Testis (tissue), 2 donors: ENCODE measurements at regions not wholly inside any gene's neighbourhood (a gene's known extent, or its start where the extent isn't known, plus 50 kb on each side); places are given as distances from the start of the nearest gene placed in this dataset.

Experiments used
- DNase-seq: peaks from one replicate; pipeline ENCODE4 v3.0.0-alpha.2; 2019
- H3K27ac ChIP-seq, 2 donors: fragments of 200-600 bp; sonication (generic); one replicate each; pipeline ENCODE4 v1.5.1; 2019
- H3K27me3 ChIP-seq: fragments of 200-600 bp; sonication (generic); one replicate; pipeline ENCODE4 v1.5.1; 2019
- H3K36me3 ChIP-seq: fragments of 200-600 bp; sonication (generic); one replicate; pipeline ENCODE4 v1.5.1; 2017; ENCODE audit warnings: low read depth; ENCODE audit errors: missing control alignments
- H3K4me1 ChIP-seq: fragments of 200-600 bp; sonication (generic); one replicate; pipeline ENCODE4 v1.5.1; 2019
- H3K4me3 ChIP-seq, 2 donors: fragments of 200-600 bp; sonication (generic); one replicate each; pipeline ENCODE4 v1.5.1; 2017 to 2019
- H3K9me3 ChIP-seq: fragments of 200-600 bp; sonication (generic); one replicate; pipeline ENCODE4 v1.5.1; 2017
- POLR2A ChIP-seq: fragments of 450-650 bp; IDR thresholded peaks from one replicate; pipeline ENCODE4 v1.6.1; 2017; ENCODE audit warnings: antibody characterized with exemption, mild to moderate bottlenecking, moderate library complexity
- WGBS, 2 donors: methylation state at CpG; one replicate each; pipeline ENCODE4 v1.1.5; 2018; 5-methylcytosine and 5-hydroxymethylcytosine counted together
- intact Hi-C: fragments of 100-400 bp; cut with DNase I; formaldehyde crosslinking; loops from one replicate; pipeline ENCODE4 v1.15.1; 2023; ENCODE audit warnings: low total_unique reads
- TF ChIP-seq, protein P1 (sequence below), 3 experiments: fragments of 450-650 bp in 2 of 3; fragments of 200-600 bp in 1 of 3; sonication (generic) in 1 of 3; IDR thresholded peaks; one replicate each; pipeline ENCODE4 v1.5.1; 2016 to 2019; ENCODE audit warnings: antibody characterized with exemption in 3 of 3, mild to moderate bottlenecking in 2 of 3, moderate library complexity in 1 of 3

GRCh38 chr20:52775786-52776185 lies 196.4 kb upstream of the TSHZ2 start:
- H3K36me3 ChIP-seq: no peaks in the 10 kb centered on the region
- WGBS, 2 donors: 88 to 95% methylated on average over 2 of the region's 2 CpGs
- intact Hi-C loops: no loop called here

GRCh38 chr20:52768694-52769093 lies 203.5 kb upstream of the TSHZ2 start:
- Histone ChIP-seq H3K4me3 (no peak overlapping the region), H3K27me3 (no peaks in the 10 kb centered on the region), H3K27ac (no peak overlapping the region), H3K4me1 (no peaks in the 10 kb centered on the region), H3K9me3 (no peaks in the 10 kb centered on the region), H3K36me3 (no peaks in the 10 kb centered on the region)
- intact Hi-C loops: no loop called here
- no peak for DNase-seq
- WGBS, 2 donors: 36 to 46% methylated on average over 6 of the region's 6 CpGs
- TF ChIP-seq, protein P1, sequence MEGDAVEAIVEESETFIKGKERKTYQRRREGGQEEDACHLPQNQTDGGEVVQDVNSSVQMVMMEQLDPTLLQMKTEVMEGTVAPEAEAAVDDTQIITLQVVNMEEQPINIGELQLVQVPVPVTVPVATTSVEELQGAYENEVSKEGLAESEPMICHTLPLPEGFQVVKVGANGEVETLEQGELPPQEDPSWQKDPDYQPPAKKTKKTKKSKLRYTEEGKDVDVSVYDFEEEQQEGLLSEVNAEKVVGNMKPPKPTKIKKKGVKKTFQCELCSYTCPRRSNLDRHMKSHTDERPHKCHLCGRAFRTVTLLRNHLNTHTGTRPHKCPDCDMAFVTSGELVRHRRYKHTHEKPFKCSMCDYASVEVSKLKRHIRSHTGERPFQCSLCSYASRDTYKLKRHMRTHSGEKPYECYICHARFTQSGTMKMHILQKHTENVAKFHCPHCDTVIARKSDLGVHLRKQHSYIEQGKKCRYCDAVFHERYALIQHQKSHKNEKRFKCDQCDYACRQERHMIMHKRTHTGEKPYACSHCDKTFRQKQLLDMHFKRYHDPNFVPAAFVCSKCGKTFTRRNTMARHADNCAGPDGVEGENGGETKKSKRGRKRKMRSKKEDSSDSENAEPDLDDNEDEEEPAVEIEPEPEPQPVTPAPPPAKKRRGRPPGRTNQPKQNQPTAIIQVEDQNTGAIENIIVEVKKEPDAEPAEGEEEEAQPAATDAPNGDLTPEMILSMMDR (IDR thresholded peaks at IDR 0.05): no peak
- TF ChIP-seq POLR2A: no peak

More at GRCh38 chr20:52775786-52776185, 196.4 kb upstream of the TSHZ2 start:
- no peak overlapping the region for H3K27ac ChIP-seq
- H3K9me3 ChIP-seq: no peaks in the 10 kb centered on the region
- H3K27me3 ChIP-seq: no peaks in the 10 kb centered on the region
- no peaks in the 10 kb centered on the region for H3K4me1 ChIP-seq
- TF ChIP-seq POLR2A: no peak
- TF ChIP-seq, protein P1 (IDR thresholded peaks at IDR 0.05): no peak
- DNase-seq: no peak
- H3K4me3 ChIP-seq: no peak overlapping the region

- no peak for DNase-seq
- H3K4me3 ChIP-seq: no peak overlapping the region
- H3K36me3 ChIP-seq: no peaks in the 10 kb centered on the region
- 73 to 74% methylated on average over 7 of the region's 7 CpGs for WGBS, 2 donors
- H3K4me1 ChIP-seq: no peaks in the 10 kb centered on the region
- no peaks in the 10 kb centered on the region for H3K27me3 ChIP-seq
- H3K27ac ChIP-seq: no peak overlapping the region
- intact Hi-C loops: no loop called here
- TF ChIP-seq POLR2A: no peak
- TF ChIP-seq, protein P1 (IDR thresholded peaks at IDR 0.05): no peak
- no peaks in the 10 kb centered on the region for H3K9me3 ChIP-seq
These were observed 205.3 kb upstream of the TSHZ2 start for GRCh38 chr20:52766645-52767435.

GRCh38 chr20:52763321-52763853 lies 208.8 kb upstream of the TSHZ2 start:
- no peaks in the 10 kb centered on the region for H3K4me1 ChIP-seq
- H3K36me3 ChIP-seq: no peaks in the 10 kb centered on the region
- WGBS, 2 donors: 92 to 93% methylated on average over 9 of the region's 9 CpGs
- H3K9me3 ChIP-seq: no peaks in the 10 kb centered on the region
- TF ChIP-seq POLR2A: no peak
- TF ChIP-seq, protein P1 (IDR thresholded peaks at IDR 0.05): no peak
- no peak overlapping the region for H3K27ac ChIP-seq
- H3K4me3 ChIP-seq: no peak overlapping the region
- H3K27me3 ChIP-seq: no peaks in the 10 kb centered on the region
- intact Hi-C loops: no loop called here
- no peak for DNase-seq

GRCh38 chr20:52761867-52762266 lies 210.3 kb upstream of the TSHZ2 start:
- WGBS, 2 donors: 55 to 61% methylated on average over 1 of the region's 1 CpG
- no peak for TF ChIP-seq POLR2A
- TF ChIP-seq, protein P1 (IDR thresholded peaks at IDR 0.05): no peak
- Histone ChIP-seq H3K27ac (no peak overlapping the region), H3K36me3 (no peaks in the 10 kb centered on the region), H3K4me1 (no peaks in the 10 kb centered on the region), H3K4me3 (no peak overlapping the region), H3K9me3 (no peaks in the 10 kb centered on the region), H3K27me3 (no peaks in the 10 kb centered on the region)
- intact Hi-C loops: no loop called here
- no peak for DNase-seq
